Keratinocyte (primary cell): ENCODE measurements at regions not wholly inside any gene's neighbourhood (a gene's known extent, or its start where the extent isn't known, plus 50 kb on each side); places are given as distances from the start of the nearest gene placed in this dataset.

Experiments
- CTCF ChIP-seq, 3 experiments: IDR thresholded peaks in 1 of 3; conservative IDR thresholded peaks in 1 of 3; optimal IDR thresholded peaks in 1 of 3; 2 replicates in 2 of 3; 3 replicates in 1 of 3; pipeline versions ENCODE3 to v1.5.1; 2011; ENCODE audit warnings: low read length in 3 of 3, mild to moderate bottlenecking in 3 of 3, moderate library complexity in 2 of 3, control low read depth in 1 of 3, inconsistent platforms in 1 of 3; ENCODE audit not compliant: insufficient read depth in 2 of 3; ENCODE audit errors: extremely low read depth in 1 of 3
- EZH2 ChIP-seq: IDR thresholded peaks from one replicate; pipeline ENCODE4 v1.6.1; 2012; ENCODE audit warnings: inconsistent platforms, mild to moderate bottlenecking, low read length, moderate library complexity

GRCh38 chr7:91759205-91759863, 121.2 kb downstream of the MTERF1 start:
- TF ChIP-seq CTCF (optimal IDR thresholded peaks at IDR 0.05 in 1 of 3, IDR thresholded peaks at IDR 0.05 in 1 of 3, conservative IDR thresholded peaks at IDR 0.05 in 1 of 3; ENCODE audit: extremely low read depth in 1 of 3, insufficient read depth in 2 of 3, low read length in 3 of 3) (no peak), EZH2 (no peak)
